GM21381 (cell line): ENCODE measurements at regions not wholly inside any gene's neighbourhood (a gene's known extent, or its start where the extent isn't known, plus 50 kb on each side); places are given as distances from the start of the nearest gene placed in this dataset.

Source experiments
- ATAC-seq: cut with Tn5 transposase; IDR thresholded peaks from one replicate; pipeline ENCODE4 v1.9.1; 2021; ENCODE audit warnings: mild to moderate bottlenecking, moderate library complexity; ENCODE audit not compliant: unreplicated experiment

DNA sequence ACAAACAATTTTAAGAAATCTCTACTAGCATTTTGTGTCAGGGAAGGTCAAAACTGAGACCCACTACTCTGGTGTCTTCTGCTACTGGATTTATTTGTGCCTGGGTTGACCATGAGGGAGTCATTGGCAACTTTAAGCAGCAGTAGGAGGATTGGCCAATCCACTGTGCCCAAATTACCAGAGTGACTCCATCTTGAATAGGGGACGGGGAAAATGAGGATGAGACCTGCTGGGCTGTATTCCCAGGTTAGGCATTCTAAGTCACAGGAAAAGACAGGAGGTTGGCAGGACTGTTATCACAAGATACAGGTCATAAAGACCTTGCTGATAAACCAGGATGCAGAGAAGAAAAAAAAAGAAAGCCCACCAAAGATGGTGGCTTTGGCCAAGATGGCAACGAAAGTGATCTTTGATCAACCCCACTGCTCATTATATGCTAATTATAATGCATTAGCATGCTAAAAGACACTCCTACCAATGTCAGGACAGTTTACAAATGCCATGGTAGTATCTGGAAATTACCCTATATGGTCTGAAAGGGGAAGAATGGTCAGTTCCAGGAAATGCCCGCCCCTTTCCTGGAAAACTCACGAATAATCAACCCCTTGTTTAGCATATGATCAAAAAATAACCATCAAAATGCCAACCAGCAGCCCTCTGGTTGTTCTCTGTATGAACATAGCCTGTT is 200.9 kb downstream of the LTN1 start:
- ATAC-seq: no peak

DNA sequence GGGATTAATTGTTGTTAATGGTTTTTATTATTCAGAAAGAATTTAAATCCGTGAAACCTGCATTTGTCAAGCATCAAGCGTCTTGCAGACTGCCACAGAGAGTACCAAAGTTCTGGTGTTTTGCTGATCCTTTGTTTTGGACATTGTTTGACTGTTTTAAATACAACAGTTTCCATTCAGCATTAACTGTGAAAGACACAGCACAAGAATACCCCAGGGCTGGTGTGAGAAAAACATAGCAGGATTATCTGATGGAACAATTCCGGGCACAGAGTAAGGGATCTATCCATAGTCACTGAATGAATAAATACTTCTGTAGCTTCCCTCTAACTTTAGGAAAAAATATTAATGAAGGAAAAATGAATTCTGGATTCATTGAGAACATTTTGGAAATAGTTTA is 202.3 kb downstream of the LTN1 start:
- no peak for ATAC-seq

DNA sequence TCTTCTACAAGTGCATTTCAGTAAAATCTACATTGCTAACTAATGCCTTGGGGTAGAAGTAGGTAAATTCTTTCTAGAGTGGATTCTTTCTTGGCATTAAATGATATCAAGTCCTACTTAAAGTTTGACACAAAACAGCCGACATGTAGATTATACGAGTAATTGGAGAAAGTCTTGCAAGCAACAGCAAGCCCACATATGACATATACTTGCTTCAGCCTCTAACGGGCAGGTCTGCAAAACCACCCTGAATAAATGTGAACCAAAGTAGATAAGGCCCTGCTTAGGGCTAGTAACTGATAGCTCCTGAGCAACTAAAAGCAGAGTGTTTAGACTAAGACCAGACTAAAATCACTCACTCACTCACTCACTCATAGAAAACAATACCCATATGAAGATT is 203.2 kb downstream of the LTN1 start:
- no peak for ATAC-seq

DNA sequence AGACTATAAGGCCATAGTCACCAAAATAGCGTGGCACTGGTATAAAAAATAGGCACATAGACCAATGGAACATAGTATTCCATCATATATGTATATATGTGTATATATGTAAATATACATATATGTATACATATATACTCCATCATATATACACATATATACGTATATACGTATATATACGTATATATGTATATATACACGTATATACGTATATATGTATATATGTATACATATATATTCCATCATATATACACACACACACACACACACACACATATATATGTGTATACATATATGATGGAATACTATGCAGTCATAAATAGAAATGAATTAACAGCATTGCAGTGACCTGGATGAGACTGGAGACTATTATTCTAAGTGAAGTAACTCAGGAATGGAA is 204.6 kb downstream of the LTN1 start:
- ATAC-seq: no peak

GRCh38 chr21:28783641-28784185 is 209.0 kb downstream of the LTN1 start:
- no peak for ATAC-seq

- ATAC-seq: peak; percentile 55
Measured at GRCh38 chr21:28781602-28782276, 210.9 kb downstream of the LTN1 start.

- ATAC-seq: no peak
Measured at GRCh38 chr21:28779914-28780313, 212.8 kb downstream of the LTN1 start.

GRCh38 chr21:28776251-28776650 is 216.4 kb downstream of the LTN1 start:
- ATAC-seq: no peak

- ATAC-seq: no peak
Measured at GRCh38 chr21:28775071-28775470, 217.6 kb downstream of the LTN1 start.

DNA sequence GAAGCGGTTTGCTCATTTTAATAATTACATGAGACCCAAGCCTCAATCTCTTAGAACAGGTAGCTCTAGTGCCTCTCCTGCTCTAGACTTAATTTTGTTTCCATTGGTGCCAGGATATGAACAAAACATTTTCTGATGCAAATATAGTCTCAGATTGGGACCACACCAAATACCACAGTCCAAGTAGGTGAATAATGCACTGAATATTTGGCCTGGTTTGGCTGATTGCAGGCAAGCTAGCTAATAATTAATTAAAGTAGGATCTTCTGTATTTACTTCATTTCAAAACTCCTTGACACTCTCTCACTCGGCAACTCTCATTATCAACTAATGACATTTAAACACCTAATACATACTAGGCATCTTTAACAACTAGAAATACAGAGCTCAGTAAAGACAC is 219.6 kb downstream of the LTN1 start:
- no peak for ATAC-seq

DNA sequence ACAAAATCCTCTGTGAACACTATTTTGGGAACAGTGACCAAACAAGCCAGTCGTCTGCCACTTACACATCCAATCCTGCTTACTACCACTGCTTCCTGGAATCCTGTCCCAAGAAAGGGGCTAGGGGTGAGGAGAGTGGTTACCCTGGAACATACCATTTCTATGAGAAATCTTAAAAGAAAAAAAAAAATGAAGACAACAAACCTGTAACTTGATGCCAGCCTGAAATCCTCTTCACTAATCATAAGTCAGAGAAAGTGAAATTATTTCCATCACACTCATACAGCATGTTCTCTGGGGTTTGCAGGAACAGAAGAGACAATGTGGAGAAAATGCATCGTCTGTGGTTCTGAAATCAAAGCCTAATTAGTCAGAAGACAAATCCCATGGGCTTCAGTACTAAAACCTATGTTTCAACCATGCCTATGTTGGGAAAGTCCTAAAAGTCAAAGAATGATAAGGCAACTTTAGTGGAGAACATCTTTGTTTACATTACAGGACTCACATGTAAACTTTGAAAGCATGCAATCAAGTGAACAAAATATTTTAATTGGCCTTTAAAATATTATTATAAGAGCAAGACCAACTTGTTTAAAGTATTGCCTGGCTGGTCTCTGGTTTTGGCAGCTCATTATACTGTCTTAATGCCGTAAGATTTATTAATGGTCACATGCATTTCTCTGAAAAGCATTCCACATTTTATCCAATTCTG is 220.7 kb downstream of the LTN1 start:
- ATAC-seq: no peak

DNA sequence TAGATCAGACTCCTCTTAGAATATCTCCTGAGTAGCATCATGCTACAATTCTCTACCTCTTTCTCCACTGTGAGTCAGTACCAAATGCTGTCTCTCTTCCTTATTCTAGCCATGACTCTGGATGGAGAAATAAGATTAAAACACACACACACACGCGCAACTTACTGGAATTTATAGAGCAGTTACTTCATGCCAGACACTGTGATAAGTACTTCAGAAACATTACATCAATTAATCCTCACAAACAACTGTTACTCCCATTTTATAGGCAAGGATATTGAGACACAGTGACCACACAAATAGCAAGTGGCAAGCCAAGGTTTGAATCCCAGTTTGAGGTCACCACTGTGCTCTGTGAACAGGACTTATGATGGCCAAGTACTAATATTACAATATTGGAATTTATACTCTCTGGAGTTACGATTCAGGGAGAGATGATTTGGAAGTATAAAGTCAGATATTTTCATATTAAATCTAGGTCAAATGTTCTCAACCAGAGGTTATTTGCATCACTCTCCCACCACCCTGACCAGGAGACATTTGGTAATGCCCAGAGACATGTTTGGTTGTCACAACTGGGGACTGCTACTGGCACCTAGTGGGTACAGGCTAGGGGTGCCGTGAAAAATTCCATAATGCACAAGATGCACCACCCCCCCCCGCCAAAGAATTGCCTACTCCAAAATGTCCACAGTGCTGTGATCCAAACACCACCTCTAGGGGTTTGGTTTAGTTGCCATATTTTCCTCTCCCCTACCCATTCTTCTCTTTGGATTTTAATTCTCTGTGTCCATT is 221.6 kb downstream of the LTN1 start:
- ATAC-seq: no peak

DNA sequence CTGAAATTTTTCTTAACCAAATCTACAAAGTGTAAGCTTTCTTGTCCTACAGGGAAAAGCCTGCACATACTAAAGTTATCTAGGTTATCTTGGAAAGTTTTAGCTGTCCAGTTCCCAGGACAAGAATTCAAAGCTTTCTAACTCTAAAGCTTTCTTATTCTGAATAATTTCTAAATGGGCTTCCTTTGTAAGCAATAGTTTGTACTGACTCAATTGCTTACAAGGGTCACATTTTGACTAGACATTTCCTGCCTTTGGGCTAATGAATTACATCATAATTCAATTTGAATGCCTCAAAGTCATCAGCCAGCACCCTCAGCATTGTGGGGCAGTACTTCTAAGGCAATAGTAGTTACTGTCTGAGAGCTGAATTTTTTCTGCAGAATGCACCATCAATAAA is 223.0 kb downstream of the LTN1 start:
- no peak for ATAC-seq

GRCh38 chr21:28768753-28769152 is 223.9 kb downstream of the LTN1 start:
- ATAC-seq: no peak

- ATAC-seq: no peak
Measured at GRCh38 chr21:28767523-28767922, 225.2 kb downstream of the LTN1 start.

DNA sequence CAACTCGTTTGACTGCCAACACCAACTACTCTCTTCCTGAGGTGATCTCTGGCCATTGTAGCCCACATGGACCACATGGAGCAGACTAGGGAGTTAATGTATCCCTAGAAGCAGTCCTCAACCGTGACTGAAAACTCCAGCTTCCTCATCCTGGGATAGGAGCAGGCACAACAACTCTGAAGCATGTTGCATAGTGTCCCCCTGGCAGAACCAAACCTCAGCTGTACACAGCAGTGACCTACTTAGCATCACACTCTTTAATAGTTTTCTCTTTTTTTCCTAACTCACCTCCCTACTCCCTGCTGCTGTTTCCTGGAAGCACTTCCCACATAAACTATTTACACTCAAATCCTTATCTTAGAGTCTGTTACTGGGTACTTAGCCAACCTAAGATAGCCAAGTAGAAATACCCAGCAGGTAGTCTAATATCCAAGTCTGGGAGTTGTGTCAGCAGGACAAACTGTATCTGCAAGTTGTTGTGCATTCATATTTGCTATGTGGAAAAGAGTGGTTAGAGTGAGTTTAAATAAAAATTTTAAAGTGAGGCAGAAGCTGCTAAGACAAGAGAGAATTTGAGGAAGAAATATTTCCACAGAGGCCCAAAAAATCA is 228.8 kb downstream of the LTN1 start:
- ATAC-seq: no peak

DNA sequence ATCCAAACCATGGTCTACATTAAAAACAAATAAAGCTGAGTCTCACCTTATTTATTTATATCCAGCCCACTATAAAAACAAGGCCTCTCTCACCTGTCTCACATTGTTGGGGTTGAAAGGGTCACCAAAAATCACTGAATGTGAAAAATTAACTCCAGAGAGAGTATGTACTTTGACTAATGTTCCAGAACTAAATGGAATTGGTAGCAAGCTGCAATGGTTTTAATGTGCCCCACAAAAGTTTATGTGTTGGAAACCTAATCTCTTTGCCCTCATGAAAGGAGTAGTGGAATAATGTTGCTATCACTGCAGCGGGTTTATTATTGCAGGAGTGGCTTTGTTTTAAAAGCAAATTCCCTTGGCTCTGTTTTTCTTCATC is 230.3 kb downstream of the LTN1 start:
- ATAC-seq: no peak

GRCh38 chr21:28761674-28762356 is 230.9 kb downstream of the LTN1 start:
- no peak for ATAC-seq

DNA sequence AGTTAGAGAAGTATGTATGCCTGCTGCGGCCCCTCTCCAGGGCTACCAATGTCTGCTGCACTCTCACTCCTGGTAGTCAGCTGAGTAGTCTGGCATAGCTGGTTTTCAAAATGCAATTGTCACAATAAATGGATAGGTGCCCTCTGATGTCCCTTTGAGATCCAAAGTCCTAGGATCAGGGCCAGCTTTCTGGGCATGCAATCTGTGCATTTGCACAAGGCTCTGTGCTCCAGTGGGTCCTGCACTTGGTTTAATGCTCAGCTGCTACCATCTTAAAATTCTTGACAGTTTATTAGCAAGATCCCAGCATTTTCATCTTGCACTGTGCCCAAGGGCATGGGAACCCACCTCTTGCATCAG is 233.8 kb downstream of the LTN1 start:
- ATAC-seq: no peak
